ENCODE measurements at regions not wholly inside any gene's neighbourhood (a gene's known extent, or its start where the extent isn't known, plus 50 kb on each side); places are given as distances from the start of the nearest gene placed in this dataset.

- Histone ChIP-seq H3K4me3 (ENCODE audit: low read length) (no peak overlapping the region), H3K36me3 (ENCODE audit: insufficient read depth, low read length) (no peaks in the 10 kb centered on the region), H3K9ac (ENCODE audit: low read length) (no peak overlapping the region), H4K20me1 (ENCODE audit: insufficient read depth) (no peaks in the 10 kb centered on the region), H3K9me2 (ENCODE audit: insufficient read depth, low read length) (no peaks in the 10 kb centered on the region), H3K4me2 (ENCODE audit: low read length) (no peak overlapping the region), H3F3A (ENCODE audit: insufficient read depth, low read length, poor library complexity, severe bottlenecking) (no peaks in the 10 kb centered on the region), H3K9me3 (ENCODE audit: low read length) (peaks cover 5% of the 10 kb centered on the region), H3K27ac (ENCODE audit: low read length) (no peak overlapping the region), H2AFZ (ENCODE audit: low read depth, low read length) (no peak overlapping the region), H3K79me2 (replicated peaks; ENCODE audit: insufficient read depth, low read length) (no peaks in the 10 kb centered on the region), H3K27me3 (ENCODE audit: insufficient read depth, low read depth, low read length) (no peaks in the 10 kb centered on the region)
- TF ChIP-seq MXI1 (conservative IDR thresholded peaks at IDR 0.05; ENCODE audit: poor library complexity, severe bottlenecking) = no peak
- no peak for TF ChIP-seq POLR2AphosphoS5 (IDR thresholded peaks at IDR 0.05)
- no peak for TF ChIP-seq EP300 (conservative IDR thresholded peaks at IDR 0.05; ENCODE audit: poor library complexity, severe bottlenecking)
- TF ChIP-seq RAD21 (conservative IDR thresholded peaks at IDR 0.05) = no peak
- TF ChIP-seq SMC3 (conservative IDR thresholded peaks at IDR 0.05; ENCODE audit: poor library complexity) = no peak
- TF ChIP-seq, protein P1, sequence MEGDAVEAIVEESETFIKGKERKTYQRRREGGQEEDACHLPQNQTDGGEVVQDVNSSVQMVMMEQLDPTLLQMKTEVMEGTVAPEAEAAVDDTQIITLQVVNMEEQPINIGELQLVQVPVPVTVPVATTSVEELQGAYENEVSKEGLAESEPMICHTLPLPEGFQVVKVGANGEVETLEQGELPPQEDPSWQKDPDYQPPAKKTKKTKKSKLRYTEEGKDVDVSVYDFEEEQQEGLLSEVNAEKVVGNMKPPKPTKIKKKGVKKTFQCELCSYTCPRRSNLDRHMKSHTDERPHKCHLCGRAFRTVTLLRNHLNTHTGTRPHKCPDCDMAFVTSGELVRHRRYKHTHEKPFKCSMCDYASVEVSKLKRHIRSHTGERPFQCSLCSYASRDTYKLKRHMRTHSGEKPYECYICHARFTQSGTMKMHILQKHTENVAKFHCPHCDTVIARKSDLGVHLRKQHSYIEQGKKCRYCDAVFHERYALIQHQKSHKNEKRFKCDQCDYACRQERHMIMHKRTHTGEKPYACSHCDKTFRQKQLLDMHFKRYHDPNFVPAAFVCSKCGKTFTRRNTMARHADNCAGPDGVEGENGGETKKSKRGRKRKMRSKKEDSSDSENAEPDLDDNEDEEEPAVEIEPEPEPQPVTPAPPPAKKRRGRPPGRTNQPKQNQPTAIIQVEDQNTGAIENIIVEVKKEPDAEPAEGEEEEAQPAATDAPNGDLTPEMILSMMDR (IDR thresholded peaks at IDR 0.05; ENCODE audit: poor library complexity, severe bottlenecking) = no peak
- TF ChIP-seq, protein P2, sequence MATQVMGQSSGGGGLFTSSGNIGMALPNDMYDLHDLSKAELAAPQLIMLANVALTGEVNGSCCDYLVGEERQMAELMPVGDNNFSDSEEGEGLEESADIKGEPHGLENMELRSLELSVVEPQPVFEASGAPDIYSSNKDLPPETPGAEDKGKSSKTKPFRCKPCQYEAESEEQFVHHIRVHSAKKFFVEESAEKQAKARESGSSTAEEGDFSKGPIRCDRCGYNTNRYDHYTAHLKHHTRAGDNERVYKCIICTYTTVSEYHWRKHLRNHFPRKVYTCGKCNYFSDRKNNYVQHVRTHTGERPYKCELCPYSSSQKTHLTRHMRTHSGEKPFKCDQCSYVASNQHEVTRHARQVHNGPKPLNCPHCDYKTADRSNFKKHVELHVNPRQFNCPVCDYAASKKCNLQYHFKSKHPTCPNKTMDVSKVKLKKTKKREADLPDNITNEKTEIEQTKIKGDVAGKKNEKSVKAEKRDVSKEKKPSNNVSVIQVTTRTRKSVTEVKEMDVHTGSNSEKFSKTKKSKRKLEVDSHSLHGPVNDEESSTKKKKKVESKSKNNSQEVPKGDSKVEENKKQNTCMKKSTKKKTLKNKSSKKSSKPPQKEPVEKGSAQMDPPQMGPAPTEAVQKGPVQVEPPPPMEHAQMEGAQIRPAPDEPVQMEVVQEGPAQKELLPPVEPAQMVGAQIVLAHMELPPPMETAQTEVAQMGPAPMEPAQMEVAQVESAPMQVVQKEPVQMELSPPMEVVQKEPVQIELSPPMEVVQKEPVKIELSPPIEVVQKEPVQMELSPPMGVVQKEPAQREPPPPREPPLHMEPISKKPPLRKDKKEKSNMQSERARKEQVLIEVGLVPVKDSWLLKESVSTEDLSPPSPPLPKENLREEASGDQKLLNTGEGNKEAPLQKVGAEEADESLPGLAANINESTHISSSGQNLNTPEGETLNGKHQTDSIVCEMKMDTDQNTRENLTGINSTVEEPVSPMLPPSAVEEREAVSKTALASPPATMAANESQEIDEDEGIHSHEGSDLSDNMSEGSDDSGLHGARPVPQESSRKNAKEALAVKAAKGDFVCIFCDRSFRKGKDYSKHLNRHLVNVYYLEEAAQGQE (IDR thresholded peaks at IDR 0.05; ENCODE audit: borderline replicate concordance) = no peak
These were observed 94.5 kb upstream of the SOX14 start for GRCh38 chr3:137669519-137670060.

GRCh38 chr3:137687181-137687879, 76.8 kb upstream of the SOX14 start:
- Histone ChIP-seq H3F3A (ENCODE audit: insufficient read depth, low read length, poor library complexity, severe bottlenecking) (no peaks in the 10 kb centered on the region), H3K9ac (ENCODE audit: low read length) (no peak overlapping the region), H3K9me2 (ENCODE audit: insufficient read depth, low read length) (no peaks in the 10 kb centered on the region), H3K9me3 (ENCODE audit: low read length) (no peaks in the 10 kb centered on the region), H3K4me3 (ENCODE audit: low read length) (no peak overlapping the region), H2AFZ (ENCODE audit: low read depth, low read length) (no peak overlapping the region), H3K27me3 (ENCODE audit: insufficient read depth, low read depth, low read length) (no peaks in the 10 kb centered on the region), H3K4me2 (ENCODE audit: low read length) (no peak overlapping the region), H3K79me2 (replicated peaks; ENCODE audit: insufficient read depth, low read length) (no peaks in the 10 kb centered on the region), H3K36me3 (ENCODE audit: insufficient read depth, low read length) (no peaks in the 10 kb centered on the region), H4K20me1 (ENCODE audit: insufficient read depth) (no peaks in the 10 kb centered on the region), H3K27ac (ENCODE audit: low read length) (no peak overlapping the region)
- TF ChIP-seq, protein P2 (IDR thresholded peaks at IDR 0.05; ENCODE audit: borderline replicate concordance) = no peak
- TF ChIP-seq RAD21 (conservative IDR thresholded peaks at IDR 0.05) = no peak
- no peak for TF ChIP-seq MXI1 (conservative IDR thresholded peaks at IDR 0.05; ENCODE audit: poor library complexity, severe bottlenecking)
- TF ChIP-seq TAF1 (IDR thresholded peaks at IDR 0.05; ENCODE audit: low read depth) = no peak
- TF ChIP-seq, protein P1 (IDR thresholded peaks at IDR 0.05; ENCODE audit: poor library complexity, severe bottlenecking) = no peak
- TF ChIP-seq EP300 (conservative IDR thresholded peaks at IDR 0.05; ENCODE audit: poor library complexity, severe bottlenecking) = no peak
- TF ChIP-seq EZH2 (IDR thresholded peaks at IDR 0.05; ENCODE audit: borderline replicate concordance, insufficient read depth, low read length, poor library complexity, severe bottlenecking) = no peak
- no peak for TF ChIP-seq SMC3 (conservative IDR thresholded peaks at IDR 0.05; ENCODE audit: poor library complexity)
- TF ChIP-seq POLR2AphosphoS5 (IDR thresholded peaks at IDR 0.05) = no peak

Measured in neural cell (in vitro differentiated cells).